Dermis microvascular lymphatic vessel endothelial cell (primary cell): ENCODE measurements at regions not wholly inside any gene's neighbourhood (a gene's known extent, or its start where the extent isn't known, plus 50 kb on each side); places are given as distances from the start of the nearest gene placed in this dataset.
A peak's percentile ranks its signal among the peaks of the same experiment; 100 is the strongest.

Source experiments
- DNase-seq, 2 donors: peaks; one replicate each; pipeline versions ENCODE4 v3.0.0 to v3.0.0-alpha.2; 2010; ENCODE audit warnings: low read depth in 2 of 2

- DNase-seq: no peak
Measured at GRCh38 chr3:36259580-36259979, 120.7 kb upstream of the STAC start.

GRCh38 chr3:36269274-36269673 lies 111.0 kb upstream of the STAC start:
- no peak for DNase-seq

- no peak for DNase-seq
Measured at GRCh38 chr3:36282766-36283165, 97.5 kb upstream of the STAC start.

DNA sequence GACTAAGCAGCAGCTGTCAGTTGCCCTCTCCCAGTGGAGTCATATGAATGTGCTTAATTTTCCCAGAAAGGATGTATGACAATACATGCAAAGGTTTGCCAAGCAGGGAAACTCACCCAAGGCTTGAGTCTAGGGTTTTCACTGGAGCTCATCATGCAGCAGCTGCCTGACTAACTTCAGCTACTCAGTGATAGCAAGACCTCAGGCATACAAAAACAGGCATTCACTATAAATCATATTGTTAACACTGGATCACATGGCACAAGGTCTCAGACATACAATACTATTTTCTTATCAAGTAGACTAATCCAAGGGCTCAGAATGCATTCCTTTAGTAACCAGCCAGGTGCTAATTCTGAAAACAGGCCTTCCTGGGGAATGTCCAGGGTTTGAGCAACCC lies 85.0 kb upstream of the STAC start:
- peak in 1 of 2 donors; percentile 10 for DNase-seq

DNA sequence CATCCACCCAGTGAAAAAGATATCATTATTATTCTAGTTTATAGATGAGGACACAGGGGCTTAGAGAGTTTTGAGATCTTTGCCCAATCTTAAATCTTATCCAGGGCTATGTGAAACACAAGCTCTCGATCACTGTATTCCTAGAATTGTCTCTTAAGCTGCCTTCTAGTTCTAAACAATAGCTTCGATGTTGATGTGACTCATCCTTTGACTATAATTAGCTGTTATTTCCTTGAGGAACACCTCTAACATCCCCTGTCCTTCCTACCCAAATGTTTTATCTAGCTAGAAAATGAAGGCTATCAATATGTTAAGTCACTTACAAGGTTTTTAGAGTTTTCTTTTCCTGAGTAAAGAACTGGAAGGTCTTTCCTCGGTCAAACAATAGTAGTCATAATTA lies 83.1 kb upstream of the STAC start:
- no peak for DNase-seq

DNA sequence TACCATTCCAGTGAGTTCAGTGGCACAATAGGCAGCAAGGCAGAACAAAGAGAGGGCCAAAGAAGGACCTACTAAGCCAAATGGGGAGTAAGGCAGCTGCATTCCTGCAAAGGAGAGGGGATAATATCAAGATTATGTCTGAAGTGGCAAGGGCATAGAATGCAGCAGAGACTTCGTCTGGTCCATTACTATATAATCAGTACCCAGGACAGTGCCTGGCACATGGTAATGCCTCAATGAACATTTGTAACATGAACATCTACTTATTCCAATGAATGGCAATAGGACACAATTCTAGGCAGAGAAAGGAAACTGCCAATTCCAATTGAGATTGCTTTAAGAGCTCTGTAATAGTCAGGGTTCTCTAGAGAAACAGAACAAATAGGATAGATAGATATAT lies 82.1 kb upstream of the STAC start:
- no peak for DNase-seq

DNA sequence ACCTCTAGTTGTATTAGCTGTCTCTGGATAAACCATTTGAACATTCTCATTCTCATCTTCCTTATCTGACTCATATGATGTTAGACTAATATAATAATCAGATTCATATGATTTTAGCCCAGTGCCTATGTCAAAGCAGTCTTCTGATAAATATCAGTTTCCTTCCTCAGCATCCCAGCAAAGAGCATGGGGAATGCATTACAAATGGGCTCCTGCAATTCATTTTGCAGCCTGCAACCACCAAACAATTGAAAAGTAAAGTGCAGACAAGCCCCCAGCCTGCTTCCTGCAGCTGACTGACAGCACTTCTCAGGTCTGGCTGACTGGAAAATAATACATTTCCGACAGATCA lies 78.2 kb upstream of the STAC start:
- DNase-seq: no peak

DNA sequence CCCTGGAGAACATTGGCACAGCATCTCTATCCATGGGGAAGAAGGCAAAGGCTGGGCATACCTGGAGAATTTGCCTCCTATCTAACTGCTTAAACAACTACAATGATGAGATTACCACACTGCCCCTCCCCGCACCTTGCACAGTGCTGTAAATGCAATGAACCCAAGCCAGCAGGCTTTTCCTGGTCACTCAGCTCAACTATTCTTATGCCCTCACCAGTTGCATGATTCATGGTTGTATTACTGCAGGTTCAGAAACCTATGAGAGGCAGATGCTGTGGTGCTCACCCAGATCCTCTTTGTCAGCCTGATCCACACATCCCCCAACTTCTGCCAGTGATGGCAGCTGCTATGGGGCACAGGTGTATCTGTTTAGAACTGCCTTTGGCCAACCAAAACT lies 77.7 kb upstream of the STAC start:
- no peak for DNase-seq

GRCh38 chr3:36303286-36303685 lies 77.0 kb upstream of the STAC start:
- no peak for DNase-seq

- DNase-seq: no peak
Measured at GRCh38 chr3:36305929-36306520, 74.3 kb upstream of the STAC start.

DNA sequence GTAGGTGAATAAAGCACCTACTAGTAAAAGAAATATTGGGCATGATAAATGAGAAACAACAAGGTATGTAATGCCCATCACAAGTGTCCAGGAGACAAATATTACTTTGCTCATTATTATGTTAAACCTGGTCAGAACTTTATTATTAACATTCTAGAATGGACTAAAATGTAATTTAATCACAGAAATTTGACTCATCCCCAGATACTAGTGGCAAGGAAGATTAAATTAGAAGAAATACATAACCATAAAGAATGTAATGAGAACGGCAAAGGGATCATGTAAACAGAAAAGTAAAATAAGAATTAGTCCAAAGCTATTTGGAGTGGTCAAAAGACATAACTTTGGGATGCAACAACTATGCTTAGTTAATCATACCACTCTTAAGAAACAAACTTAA lies 71.2 kb upstream of the STAC start:
- DNase-seq: no peak

- DNase-seq: no peak
Measured at GRCh38 chr3:36312351-36312750, 68.0 kb upstream of the STAC start.

DNA sequence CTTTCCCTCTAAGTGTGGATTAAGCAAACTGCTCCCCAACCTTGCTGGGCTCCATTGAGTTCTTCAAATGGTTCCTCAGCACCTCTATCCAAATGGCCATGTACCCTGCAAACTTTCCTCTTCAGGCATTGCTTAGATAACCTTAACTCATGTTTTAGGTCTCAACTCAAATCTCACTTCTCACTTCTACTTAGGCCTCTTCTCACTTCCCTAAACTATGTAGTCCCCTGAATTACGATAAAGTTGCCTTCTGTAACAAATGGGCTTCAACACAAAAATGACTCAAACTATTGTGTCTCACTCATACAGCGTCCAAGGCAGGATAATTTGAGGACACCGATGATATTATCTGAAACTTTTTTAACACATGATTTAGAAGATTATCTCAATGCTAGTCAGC lies 62.4 kb upstream of the STAC start:
- no peak for DNase-seq

GRCh38 chr3:36318621-36319200 lies 61.6 kb upstream of the STAC start:
- no peak for DNase-seq

GRCh38 chr3:36319680-36320079 lies 60.6 kb upstream of the STAC start:
- DNase-seq: no peak
